GM23248 (cell line): ENCODE measurements at regions not wholly inside any gene's neighbourhood (a gene's known extent, or its start where the extent isn't known, plus 50 kb on each side); places are given as distances from the start of the nearest gene placed in this dataset.
A peak's percentile ranks its signal among the peaks of the same experiment; 100 is the strongest.

Source experiments
- DNase-seq: peaks from one replicate; pipeline ENCODE4 v3.0.0-alpha.2; 2015
- H2AFZ ChIP-seq: fragments of 200-600 bp; sonication (generic); 2 replicates; pipeline ENCODE4 v1.6.1; 2016; ENCODE audit warnings: antibody characterized with exemption
- H3F3A ChIP-seq: fragments of 200-600 bp; sonication (generic); 2 replicates; pipeline ENCODE4 v1.6.1; 2016; ENCODE audit warnings: mild to moderate bottlenecking, antibody characterized with exemption, mixed run types; ENCODE audit not compliant: insufficient read depth
- H3K27ac ChIP-seq: fragments of 200-600 bp; sonication (generic); 2 replicates; pipeline ENCODE4 v1.5.1; 2016; ENCODE audit warnings: mild to moderate bottlenecking
- H3K27me3 ChIP-seq: fragments of 200-600 bp; sonication (generic); replicated peaks from 2 replicates; pipeline ENCODE4 v1.6.1; 2016; ENCODE audit warnings: mild to moderate bottlenecking; ENCODE audit not compliant: insufficient read depth
- H3K36me3 ChIP-seq: fragments of 200-600 bp; sonication (generic); 2 replicates; pipeline ENCODE4 v1.6.1; 2016; ENCODE audit warnings: low read depth, mild to moderate bottlenecking
- H3K4me1 ChIP-seq: fragments of 200-600 bp; sonication (generic); 2 replicates; pipeline ENCODE4 v1.6.1; 2016; ENCODE audit warnings: mild to moderate bottlenecking; ENCODE audit not compliant: insufficient read depth
- H3K4me2 ChIP-seq: fragments of 200-600 bp; sonication (generic); one replicate; pipeline ENCODE4 v1.6.1; 2016; ENCODE audit warnings: mild to moderate bottlenecking; ENCODE audit not compliant: unreplicated experiment
- H3K4me3 ChIP-seq: fragments of 200-600 bp; sonication (generic); 2 replicates; pipeline ENCODE4 v1.5.1; 2016; ENCODE audit warnings: mild to moderate bottlenecking
- H3K79me2 ChIP-seq: fragments of 200-600 bp; sonication (generic); 2 replicates; pipeline ENCODE4 v1.6.1; 2016; ENCODE audit warnings: mild to moderate bottlenecking; ENCODE audit not compliant: insufficient read depth
- H3K9ac ChIP-seq: fragments of 200-600 bp; sonication (generic); 2 replicates; pipeline ENCODE4 v1.6.1; 2016; ENCODE audit warnings: mild to moderate bottlenecking
- H3K9me2 ChIP-seq: fragments of 200-600 bp; sonication (generic); 2 replicates; pipeline ENCODE4 v1.6.1; 2016; ENCODE audit warnings: mixed run types, mild to moderate bottlenecking, moderate library complexity; ENCODE audit not compliant: insufficient read depth
- H3K9me3 ChIP-seq: fragments of 200-600 bp; sonication (generic); one replicate; pipeline ENCODE4 v1.6.1; 2017; ENCODE audit warnings: low read depth
- H4K20me1 ChIP-seq: fragments of 200-600 bp; sonication (generic); 2 replicates; pipeline ENCODE4 v1.6.0; 2016; ENCODE audit not compliant: insufficient read depth
- EZH2 ChIP-seq: fragments of 200-600 bp; sonication (generic); IDR thresholded peaks from 2 replicates; pipeline ENCODE4 v1.6.1; 2018; ENCODE audit warnings: antibody characterized with exemption, mild to moderate bottlenecking; ENCODE audit not compliant: insufficient read depth, poor library complexity, severe bottlenecking
- EZH2phosphoT487 ChIP-seq: fragments of 200-600 bp; sonication (generic); IDR thresholded peaks from 2 replicates; pipeline ENCODE4 v1.6.1; 2018; ENCODE audit warnings: antibody characterized with exemption, moderate library complexity, mild to moderate bottlenecking, low read depth; ENCODE audit not compliant: insufficient read depth
- WGBS, 2 experiments: methylation state at CpG; one replicate each; pipeline ENCODE4 v1.1.6; 2015 to 2017; ENCODE audit warnings: low lambda C conversion rate in 2 of 2, low coverage in 1 of 2; ENCODE audit errors: missing lambda C conversion rate in 2 of 2; 5-methylcytosine and 5-hydroxymethylcytosine counted together
- in situ Hi-C: fragments of 300-500 bp; cut with MboI; formaldehyde crosslinking; loops from 2 replicates; pipeline ENCODE4 v1.15.0; 2020

DNA sequence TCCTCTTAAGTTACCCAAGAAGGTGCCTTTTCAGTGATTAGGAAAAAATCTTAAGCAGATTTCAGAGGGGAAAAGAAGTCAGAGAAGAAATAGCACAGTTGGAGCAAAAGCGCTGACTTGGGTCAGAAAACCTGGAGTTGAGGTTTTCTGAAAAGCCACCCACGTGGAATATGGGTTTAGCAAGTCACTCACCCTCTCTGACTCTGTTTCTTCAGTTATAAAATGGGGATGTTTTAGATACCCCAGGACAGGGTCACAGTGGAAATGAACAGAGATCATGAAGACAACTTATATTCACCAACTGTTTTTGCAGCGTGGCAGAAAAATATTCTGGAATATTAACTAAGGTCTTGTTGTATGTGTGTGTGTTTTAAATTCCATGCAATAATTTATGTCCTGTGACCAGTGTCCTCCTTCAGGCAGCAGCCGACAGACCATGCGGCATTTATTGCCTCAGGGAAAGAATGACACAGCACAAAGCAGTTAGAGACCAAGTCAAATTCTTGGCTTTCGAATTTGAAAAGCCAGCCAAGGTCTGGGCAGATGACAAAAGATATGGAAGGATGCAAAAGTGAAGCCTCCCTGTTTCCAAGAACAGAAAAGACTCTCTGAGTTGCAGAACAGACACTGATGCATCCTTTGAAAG is 119.9 kb downstream of the MIAT start:
- no peaks in the 10 kb centered on the region for H3K79me2 ChIP-seq
- H3F3A ChIP-seq, result peaks cover 10% of the 10 kb centered on the region; the same call in 1 of the 2 replicates
- H3K4me2 ChIP-seq, result peak overlapping the region; percentile 37
- H3K27ac ChIP-seq, result peak overlapping the region; percentile 52
- no peaks in the 10 kb centered on the region for H4K20me1 ChIP-seq
- no peaks in the 10 kb centered on the region; the same call in 1 of the 2 replicates for H3K36me3 ChIP-seq
- no peak overlapping the region for H3K4me3 ChIP-seq
- in situ Hi-C loops, result no loop called here
- DNase-seq, result peak; percentile 81
- 18 to 19% methylated on average over 6 of the region's 6 CpGs for WGBS, 2 experiments
- H3K9me2 ChIP-seq, result no peaks in the 10 kb centered on the region
- no peaks in the 10 kb centered on the region for H3K27me3 ChIP-seq
- H3K4me1 ChIP-seq, result peaks cover 14% of the 10 kb centered on the region; the same call in 1 of the 2 replicates
- no peak for TF ChIP-seq EZH2
- TF ChIP-seq EZH2phosphoT487, result no peak
- no peaks in the 10 kb centered on the region for H3K9me3 ChIP-seq
- peak overlapping the region; percentile 34 for H3K9ac ChIP-seq
- H2AFZ ChIP-seq, result peak overlapping the region; percentile 46; the same call in 1 of the 2 replicates

DNA sequence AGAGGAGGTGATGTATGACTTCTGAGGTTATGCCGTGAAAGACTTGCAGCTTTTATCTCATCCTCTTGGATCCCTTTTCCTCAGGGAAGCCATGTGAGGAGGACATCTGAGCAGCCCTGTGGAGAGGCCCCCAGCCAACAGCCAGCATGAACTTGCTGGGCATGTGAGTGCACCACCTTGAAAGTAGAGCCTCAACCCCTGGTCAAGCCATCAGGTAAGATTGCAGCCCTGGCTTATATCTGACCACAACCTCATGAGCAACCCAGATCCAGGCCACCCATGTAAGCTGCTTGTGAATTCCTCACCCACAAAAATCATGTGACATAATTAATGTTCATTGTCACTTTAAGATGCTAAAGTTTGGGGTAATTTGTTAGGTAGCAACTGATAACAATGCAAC is 121.0 kb downstream of the MIAT start:
- H3K9me3 ChIP-seq, result no peaks in the 10 kb centered on the region
- H3K27me3 ChIP-seq, result no peaks in the 10 kb centered on the region
- DNase-seq, result no peak
- TF ChIP-seq EZH2phosphoT487 (no peak), EZH2 (no peak)
- H2AFZ ChIP-seq, result no peak overlapping the region
- no peaks in the 10 kb centered on the region; the same call in 1 of the 2 replicates for H3K36me3 ChIP-seq
- no peaks in the 10 kb centered on the region for H4K20me1 ChIP-seq
- H3K4me1 ChIP-seq, result peaks cover 14% of the 10 kb centered on the region; the same call in 1 of the 2 replicates
- no peaks in the 10 kb centered on the region for H3K9me2 ChIP-seq
- no peaks in the 10 kb centered on the region for H3K79me2 ChIP-seq
- H3K9ac ChIP-seq, result no peak overlapping the region
- no peak overlapping the region for H3K4me2 ChIP-seq
- H3F3A ChIP-seq, result peaks cover 10% of the 10 kb centered on the region; the same call in 1 of the 2 replicates
- no peak overlapping the region for H3K4me3 ChIP-seq
- H3K27ac ChIP-seq, result no peak overlapping the region
- 94 to 100% methylated on average over 1 of the region's 1 CpG for WGBS, 2 experiments
- in situ Hi-C loops, result no loop called here

DNA sequence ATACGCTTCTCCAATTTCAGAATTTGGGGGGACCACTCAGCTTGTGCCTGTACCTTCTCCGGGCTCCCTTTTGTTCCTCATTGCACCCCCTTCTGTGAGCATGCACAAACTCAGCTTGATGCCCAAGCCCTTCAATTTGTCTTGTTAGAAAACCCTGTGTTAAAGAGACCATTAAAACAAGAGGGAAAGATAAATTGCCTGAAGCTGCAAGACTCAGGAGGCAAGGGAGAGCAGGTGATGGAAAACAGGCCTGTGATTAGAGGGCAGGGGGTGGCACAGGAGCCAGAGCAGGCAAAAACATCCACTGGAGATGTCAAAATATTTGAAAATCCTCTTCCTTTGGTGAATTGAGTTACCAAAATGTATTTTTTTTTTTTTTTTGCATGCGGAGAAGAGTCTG is 121.7 kb downstream of the MIAT start:
- Histone ChIP-seq H3K4me1 (peaks cover 14% of the 10 kb centered on the region; the same call in 1 of the 2 replicates), H3K9me2 (no peaks in the 10 kb centered on the region), H3K27ac (no peak overlapping the region), H3K27me3 (no peaks in the 10 kb centered on the region), H3K36me3 (no peaks in the 10 kb centered on the region; the same call in 1 of the 2 replicates), H3K4me3 (no peak overlapping the region), H4K20me1 (no peaks in the 10 kb centered on the region), H3K79me2 (no peaks in the 10 kb centered on the region), H3K9ac (no peak overlapping the region), H3K4me2 (no peak overlapping the region), H3K9me3 (no peaks in the 10 kb centered on the region), H2AFZ (no peak overlapping the region), H3F3A (peaks cover 10% of the 10 kb centered on the region; the same call in 1 of the 2 replicates)
- in situ Hi-C loops, result no loop called here
- 98 to 99% methylated on average over 3 of the region's 3 CpGs for WGBS, 2 experiments
- TF ChIP-seq EZH2phosphoT487, result no peak
- TF ChIP-seq EZH2, result no peak
- DNase-seq, result no peak

DNA sequence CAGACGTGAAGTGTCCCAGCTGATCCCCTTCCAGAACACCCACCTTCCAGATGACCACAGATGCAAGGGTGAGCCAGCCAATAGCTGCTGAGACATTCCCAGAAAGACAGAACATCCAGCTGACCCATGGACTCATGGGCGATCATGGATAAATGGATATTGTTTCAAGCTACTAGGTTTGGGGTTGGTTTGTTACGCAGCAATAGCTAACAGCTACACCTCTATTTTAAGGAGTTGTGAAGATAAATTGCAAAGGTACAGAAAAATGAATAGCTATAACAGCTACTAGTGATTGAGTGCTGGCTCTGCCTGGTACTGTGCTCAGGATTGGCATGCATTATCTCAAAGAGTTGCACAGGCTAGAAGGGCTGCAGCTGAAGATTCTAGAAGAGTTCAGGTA is 122.5 kb downstream of the MIAT start:
- Histone ChIP-seq H3K79me2 (no peaks in the 10 kb centered on the region), H3K4me3 (no peak overlapping the region), H3K27ac (no peak overlapping the region), H3F3A (peaks cover 10% of the 10 kb centered on the region; the same call in 1 of the 2 replicates), H3K9ac (no peak overlapping the region), H3K36me3 (no peaks in the 10 kb centered on the region; the same call in 1 of the 2 replicates), H3K27me3 (no peaks in the 10 kb centered on the region), H4K20me1 (no peaks in the 10 kb centered on the region), H2AFZ (no peak overlapping the region), H3K9me2 (no peaks in the 10 kb centered on the region), H3K4me2 (no peak overlapping the region), H3K9me3 (no peaks in the 10 kb centered on the region), H3K4me1 (peaks cover 14% of the 10 kb centered on the region; the same call in 1 of the 2 replicates)
- DNase-seq, result no peak
- TF ChIP-seq EZH2 (no peak), EZH2phosphoT487 (no peak)
- in situ Hi-C loops, result loop anchor here (10.0 kb wide), 1 partner anchor 65 kb away; no protein-coding TSS in a partner anchor
- whole genome bisulfite sequencing, 2 experiments, result 96 to 97% methylated on average over 3 of the region's 3 CpGs
